Mucosa of gallbladder (tissue), 1 donor: ENCODE measurements at regions not wholly inside any gene's neighbourhood (a gene's known extent, or its start where the extent isn't known, plus 50 kb on each side); places are given as distances from the start of the nearest gene placed in this dataset.

Experiments
- DNase-seq: peaks from one replicate; pipeline ENCODE4 v3.0.0-alpha.2; 2020; ENCODE audit warnings: low spot score
- donor health status: DM: no; HTN: no; CAD: no.

GRCh38 chr11:111444040-111444439 is 65.0 kb upstream of the POU2AF1 start:
- DNase-seq = no peak

DNA sequence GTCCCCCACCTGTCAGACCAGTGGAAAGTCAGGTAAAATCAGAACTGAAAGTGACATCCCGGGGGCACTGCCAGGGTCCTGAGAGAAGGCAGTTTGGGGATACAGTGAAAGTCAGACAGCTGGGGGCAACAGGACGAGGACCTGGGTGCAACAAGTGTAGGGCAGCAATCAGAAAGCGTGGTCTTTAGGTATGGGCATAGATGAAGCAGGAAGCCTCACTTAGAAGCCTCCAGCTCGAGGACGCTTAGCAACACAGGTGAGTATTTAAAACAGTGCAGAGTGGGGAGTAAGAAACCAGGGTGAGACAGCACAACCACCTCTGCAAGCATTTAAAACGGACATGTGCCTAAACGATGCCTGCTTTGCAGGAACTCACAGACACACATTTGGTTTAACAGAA is 64.6 kb upstream of the POU2AF1 start:
- DNase-seq = no peak

GRCh38 chr11:111443032-111443431 is 64.0 kb upstream of the POU2AF1 start:
- no peak for DNase-seq

DNA sequence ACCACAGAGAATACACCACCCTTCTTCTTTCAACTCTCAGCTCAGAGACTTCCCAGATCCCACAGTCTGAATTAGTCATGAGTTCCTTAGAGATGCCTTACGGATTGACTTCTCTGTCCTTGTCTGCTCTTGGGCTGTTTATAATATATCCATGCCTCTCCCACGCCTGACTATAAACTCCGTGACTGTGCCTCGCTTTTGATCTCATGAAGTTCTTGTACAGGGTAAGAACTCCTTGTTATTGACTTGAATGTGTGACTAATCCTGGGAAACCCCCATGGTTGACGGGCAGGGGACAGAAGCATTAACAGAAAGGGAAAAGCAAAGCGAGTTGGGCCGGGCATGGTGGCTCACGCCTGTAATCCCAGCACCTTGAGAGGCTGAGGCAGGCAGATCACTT is 62.4 kb upstream of the POU2AF1 start:
- DNase-seq = no peak

GRCh38 chr11:111440416-111441205 is 61.5 kb upstream of the POU2AF1 start:
- peak; percentile 39 for DNase-seq

DNA sequence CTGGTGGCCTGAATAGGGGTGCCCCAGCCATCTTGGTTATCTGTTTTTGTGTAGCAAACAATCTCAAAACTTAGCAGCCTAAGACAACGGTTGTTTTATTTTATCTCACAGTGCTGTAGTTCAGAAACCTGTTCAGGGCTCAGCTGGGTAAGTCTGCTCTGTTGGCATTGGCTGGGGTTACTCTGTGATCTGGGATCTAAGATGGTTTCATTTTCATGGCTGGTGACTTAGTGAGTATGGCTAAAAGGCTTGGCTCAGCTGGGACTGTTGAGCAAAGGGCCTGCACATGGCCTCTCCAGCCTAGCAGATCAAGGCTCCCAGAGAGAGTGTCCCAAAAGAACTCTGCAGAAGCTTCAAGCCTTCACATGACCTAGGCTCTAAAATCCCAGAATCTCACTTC is 60.8 kb upstream of the POU2AF1 start:
- DNase-seq = no peak

DNA sequence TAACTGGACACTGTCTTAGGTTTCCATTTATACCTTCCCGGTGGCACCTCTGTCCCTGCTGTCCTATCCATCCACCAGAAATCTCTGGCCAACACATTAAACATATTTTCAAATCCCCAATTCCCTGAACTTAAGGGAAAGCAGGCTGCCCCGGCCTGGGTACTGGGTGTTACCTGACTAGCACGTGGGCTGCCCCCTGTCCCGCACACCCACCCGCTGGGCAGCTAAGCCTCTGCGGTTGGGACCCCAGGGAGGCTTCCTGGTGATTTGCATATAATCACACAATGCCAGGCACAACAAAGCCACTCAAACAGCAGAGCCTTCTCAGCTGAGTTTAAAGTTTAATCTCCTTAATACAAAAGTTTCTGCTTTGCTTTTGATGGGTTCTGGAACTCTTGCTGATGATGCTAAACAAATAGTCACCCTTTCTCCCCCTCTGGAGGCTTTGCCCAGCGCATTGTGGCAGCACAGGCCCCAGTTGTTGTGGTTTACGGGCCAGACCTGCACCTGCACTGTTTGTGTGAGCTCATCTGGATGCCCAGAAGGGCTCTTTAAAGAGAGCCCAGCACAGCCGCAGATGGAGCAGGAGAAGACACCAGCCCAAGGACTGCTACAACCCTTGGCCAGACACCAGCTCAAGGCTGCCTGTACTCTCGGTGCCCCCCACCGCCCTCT is 59.9 kb upstream of the POU2AF1 start:
- DNase-seq = no peak

DNA sequence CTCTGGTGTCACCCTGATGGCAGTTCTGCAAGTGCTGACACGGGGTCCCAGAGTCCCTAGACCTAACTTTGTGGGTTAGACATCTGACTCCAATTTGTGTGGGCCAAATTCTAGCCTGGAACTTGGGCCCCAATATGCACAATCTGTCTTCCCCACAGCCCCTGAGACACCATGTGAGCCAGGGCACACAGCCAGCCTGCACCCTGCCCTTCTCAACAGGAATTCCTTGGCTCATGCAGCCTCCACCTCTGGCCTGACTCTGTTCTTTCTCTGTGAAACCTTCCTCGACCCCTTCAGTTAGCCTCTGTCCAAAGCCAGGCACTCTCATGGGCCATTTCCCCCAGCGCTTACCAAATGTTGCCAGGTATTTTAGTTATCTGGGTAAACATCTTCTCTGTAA is 59.1 kb upstream of the POU2AF1 start:
- DNase-seq = peak; percentile 51

- no peak for DNase-seq
Observed at GRCh38 chr11:111435046-111435698, 56.1 kb upstream of the POU2AF1 start.

GRCh38 chr11:111429066-111429506 is 50.0 kb upstream of the POU2AF1 start:
- DNase-seq = peak; percentile 54
